Testis (tissue), 2 donors: ENCODE measurements at regions not wholly inside any gene's neighbourhood (a gene's known extent, or its start where the extent isn't known, plus 50 kb on each side); places are given as distances from the start of the nearest gene placed in this dataset.
"Not testable (repeated sequence)": the region's sequence is repeated elsewhere in the genome, so short reads cannot be mapped to it uniquely, and the experiment has no call there.

Experiments used
- DNase-seq: peaks from one replicate; pipeline ENCODE4 v3.0.0-alpha.2; 2019
- H3K27ac ChIP-seq, 2 donors: fragments of 200-600 bp; sonication (generic); one replicate each; pipeline ENCODE4 v1.5.1; 2019
- H3K27me3 ChIP-seq: fragments of 200-600 bp; sonication (generic); one replicate; pipeline ENCODE4 v1.5.1; 2019
- H3K36me3 ChIP-seq: fragments of 200-600 bp; sonication (generic); one replicate; pipeline ENCODE4 v1.5.1; 2017; ENCODE audit warnings: low read depth; ENCODE audit errors: missing control alignments
- H3K4me1 ChIP-seq: fragments of 200-600 bp; sonication (generic); one replicate; pipeline ENCODE4 v1.5.1; 2019
- H3K4me3 ChIP-seq, 2 donors: fragments of 200-600 bp; sonication (generic); one replicate each; pipeline ENCODE4 v1.5.1; 2017 to 2019
- H3K9me3 ChIP-seq: fragments of 200-600 bp; sonication (generic); one replicate; pipeline ENCODE4 v1.5.1; 2017
- CTCF ChIP-seq, 3 experiments: fragments of 450-650 bp in 2 of 3; fragments of 200-600 bp in 1 of 3; sonication (generic) in 1 of 3; IDR thresholded peaks; one replicate each; pipeline ENCODE4 v1.5.1; 2016 to 2019; ENCODE audit warnings: antibody characterized with exemption in 3 of 3, mild to moderate bottlenecking in 2 of 3, moderate library complexity in 1 of 3
- POLR2A ChIP-seq: fragments of 450-650 bp; IDR thresholded peaks from one replicate; pipeline ENCODE4 v1.6.1; 2017; ENCODE audit warnings: antibody characterized with exemption, mild to moderate bottlenecking, moderate library complexity
- WGBS, 2 donors: methylation state at CpG; one replicate each; pipeline ENCODE4 v1.1.5; 2018; 5-methylcytosine and 5-hydroxymethylcytosine counted together
- intact Hi-C: fragments of 100-400 bp; cut with DNase I; formaldehyde crosslinking; loops from one replicate; pipeline ENCODE4 v1.15.1; 2023; ENCODE audit warnings: low total_unique reads

- no peaks in the 10 kb centered on the region for H3K27me3 ChIP-seq
- H3K27ac ChIP-seq = no peak overlapping the region
- 83 to 84% methylated on average over 3 of the region's 3 CpGs for WGBS, 2 donors
- no peak for TF ChIP-seq POLR2A
- TF ChIP-seq CTCF (IDR thresholded peaks at IDR 0.05) = no peak
- H3K4me1 ChIP-seq = no peaks in the 10 kb centered on the region
- no peak overlapping the region for H3K4me3 ChIP-seq
- DNase-seq = no peak
- no peaks in the 10 kb centered on the region for H3K9me3 ChIP-seq
- intact Hi-C loops = no loop called here
- H3K36me3 ChIP-seq = no peaks in the 10 kb centered on the region
Measured at GRCh38 chr2:41329040-41329439, 718.8 kb upstream of the PKDCC start.

- no peak for DNase-seq
- H3K4me1 ChIP-seq = peaks cover 9% of the 10 kb centered on the region
- H3K27me3 ChIP-seq = no peaks in the 10 kb centered on the region
- intact Hi-C loops = no loop called here
- TF ChIP-seq CTCF (IDR thresholded peaks at IDR 0.05) = no peak
- no peak for TF ChIP-seq POLR2A
- no peaks in the 10 kb centered on the region for H3K36me3 ChIP-seq
- no peak overlapping the region for H3K27ac ChIP-seq
- H3K4me3 ChIP-seq = no peak overlapping the region
- WGBS, 2 donors = 84 to 88% methylated on average over 2 of the region's 2 CpGs
- no peaks in the 10 kb centered on the region for H3K9me3 ChIP-seq
Measured at GRCh38 chr2:41334159-41334558, 713.7 kb upstream of the PKDCC start.

GRCh38 chr2:41335573-41335972 lies 712.2 kb upstream of the PKDCC start:
- H3K27ac ChIP-seq, H3K4me1 ChIP-seq, H3K36me3 ChIP-seq, H3K9me3 ChIP-seq, intact Hi-C loops, DNase-seq, H3K27me3 ChIP-seq: not testable (repeated sequence)
- peak overlapping the region in 1 of 2 donors; percentile 43 for H3K4me3 ChIP-seq
- 79% methylated on average over 31 of the region's 31 CpGs; no CpG with 5 or more reads in 1 of the 2 donors for WGBS, 2 donors

GRCh38 chr2:41337956-41338355 lies 709.9 kb upstream of the PKDCC start:
- no peaks in the 10 kb centered on the region for H3K36me3 ChIP-seq
- H3K27ac ChIP-seq = no peak overlapping the region
- no peaks in the 10 kb centered on the region for H3K9me3 ChIP-seq
- no peak for TF ChIP-seq POLR2A
- peak; percentile 15 for DNase-seq
- intact Hi-C loops = no loop called here
- 29 to 32% methylated on average over 4 of the region's 4 CpGs for WGBS, 2 donors
- no peaks in the 10 kb centered on the region for H3K27me3 ChIP-seq
- peaks cover 9% of the 10 kb centered on the region for H3K4me1 ChIP-seq
- H3K4me3 ChIP-seq = no peak overlapping the region

- Histone ChIP-seq H3K27ac (no peak overlapping the region), H3K4me1 (no peaks in the 10 kb centered on the region), H3K27me3 (no peaks in the 10 kb centered on the region), H3K4me3 (no peak overlapping the region), H3K9me3 (no peaks in the 10 kb centered on the region), H3K36me3 (no peaks in the 10 kb centered on the region)
- no peak for TF ChIP-seq POLR2A
- no peak for TF ChIP-seq CTCF (IDR thresholded peaks at IDR 0.05)
- intact Hi-C loops = no loop called here
- no peak for DNase-seq
Measured at GRCh38 chr2:41344529-41344928, 703.3 kb upstream of the PKDCC start.

GRCh38 chr2:41353060-41353459 lies 694.8 kb upstream of the PKDCC start:
- intact Hi-C loops = no loop called here
- TF ChIP-seq CTCF (IDR thresholded peaks at IDR 0.05) (no peak), POLR2A (no peak)
- no peaks in the 10 kb centered on the region for H3K36me3 ChIP-seq

More at GRCh38 chr2:41353060-41353459, 694.8 kb upstream of the PKDCC start:
- H3K4me1 ChIP-seq = no peaks in the 10 kb centered on the region
- 70 to 72% methylated on average over 3 of the region's 3 CpGs for WGBS, 2 donors
- H3K27me3 ChIP-seq = no peaks in the 10 kb centered on the region
- H3K4me3 ChIP-seq = no peak overlapping the region
- no peak overlapping the region for H3K27ac ChIP-seq
- no peaks in the 10 kb centered on the region for H3K9me3 ChIP-seq
- DNase-seq = no peak
